GM18526 (cell line): ENCODE measurements at regions not wholly inside any gene's neighbourhood (a gene's known extent, or its start where the extent isn't known, plus 50 kb on each side); places are given as distances from the start of the nearest gene placed in this dataset.

ENCODE experiments used
- POLR2A ChIP-seq: IDR thresholded peaks from 3 replicates; pipeline ENCODE4 v1.6.1; 2011; ENCODE audit not compliant: insufficient read length; ENCODE audit errors: extremely low read depth

DNA sequence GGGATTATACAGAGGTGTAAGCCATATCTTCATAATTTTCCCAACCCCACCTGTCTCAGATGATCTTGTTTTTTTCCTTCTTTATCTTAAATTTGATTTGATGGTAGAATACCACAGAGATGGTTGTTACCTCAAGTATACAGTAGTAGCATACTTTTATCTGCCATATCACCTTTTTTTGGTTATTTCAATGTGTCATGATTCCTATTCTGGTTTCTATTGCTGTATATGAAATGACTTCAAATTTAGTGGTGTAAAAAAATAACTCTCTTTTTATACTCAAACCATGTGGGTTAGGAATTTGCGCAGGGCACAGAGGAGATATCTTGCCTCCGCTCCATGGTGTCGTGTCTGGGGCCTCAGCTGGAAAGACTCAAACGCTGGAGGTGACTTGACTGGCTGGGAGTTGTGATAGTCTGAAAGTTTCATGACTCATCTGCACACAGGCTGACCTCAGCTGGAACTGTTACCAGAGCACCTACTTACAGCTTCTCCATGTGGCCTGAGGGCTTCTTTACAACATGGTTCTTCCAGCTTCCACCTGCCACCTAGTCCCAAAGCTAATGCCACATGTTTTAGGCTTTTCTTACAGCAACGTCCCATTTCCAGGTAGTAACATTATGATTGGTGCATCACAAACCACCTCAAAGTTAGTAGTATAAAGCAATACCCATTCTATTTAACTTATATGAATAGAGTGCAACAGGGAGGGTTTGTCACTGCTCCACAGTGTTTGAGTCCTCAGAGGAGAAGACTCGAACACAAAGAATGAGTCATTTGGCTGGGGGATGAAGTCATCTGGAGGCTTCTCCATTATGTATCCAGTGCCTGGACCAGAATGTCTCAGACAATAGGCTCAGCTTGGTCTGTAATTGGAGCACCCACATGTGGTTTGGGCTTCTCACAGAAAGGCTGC, 82.3 kb upstream of the XPO1 start:
- TF ChIP-seq POLR2A: no peak

DNA sequence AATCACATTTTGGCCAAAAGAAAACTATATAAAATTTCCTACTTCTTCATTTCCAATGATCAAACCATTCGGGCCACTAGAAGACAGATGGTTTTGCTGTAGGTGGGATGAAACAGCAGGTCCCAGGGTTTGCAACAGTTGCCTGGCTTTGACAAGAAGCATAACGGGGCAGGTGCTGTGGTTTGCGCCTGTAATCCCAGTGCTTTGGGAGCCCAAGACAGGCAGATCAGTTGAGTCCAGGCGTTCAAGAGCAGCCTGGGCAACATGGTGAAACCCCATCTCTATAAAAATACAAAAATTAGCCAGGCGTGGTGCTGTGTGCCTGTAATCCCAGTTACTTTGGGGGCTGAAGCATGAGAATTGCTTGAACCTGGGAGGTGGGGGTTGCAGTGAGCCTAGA, 81.4 kb upstream of the XPO1 start:
- no peak for TF ChIP-seq POLR2A

DNA sequence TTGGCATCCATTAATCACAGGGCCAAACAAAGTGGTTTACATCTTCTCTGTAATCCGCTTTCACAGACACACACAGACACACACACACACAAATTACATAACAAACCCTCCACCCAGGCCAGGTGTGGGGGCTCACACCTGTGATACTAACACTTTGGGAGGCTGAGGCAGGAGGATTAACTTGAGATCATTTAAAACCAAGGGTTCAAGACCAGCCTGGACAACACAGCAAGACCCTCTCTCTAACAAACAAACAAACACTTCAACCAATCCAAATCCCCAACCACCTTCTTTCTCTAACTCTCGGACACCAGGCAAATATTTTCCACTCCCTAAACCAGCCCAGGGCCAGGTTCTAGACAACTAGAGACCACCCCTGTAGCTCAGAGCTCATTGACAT, 79.5 kb upstream of the XPO1 start:
- TF ChIP-seq POLR2A: no peak

DNA sequence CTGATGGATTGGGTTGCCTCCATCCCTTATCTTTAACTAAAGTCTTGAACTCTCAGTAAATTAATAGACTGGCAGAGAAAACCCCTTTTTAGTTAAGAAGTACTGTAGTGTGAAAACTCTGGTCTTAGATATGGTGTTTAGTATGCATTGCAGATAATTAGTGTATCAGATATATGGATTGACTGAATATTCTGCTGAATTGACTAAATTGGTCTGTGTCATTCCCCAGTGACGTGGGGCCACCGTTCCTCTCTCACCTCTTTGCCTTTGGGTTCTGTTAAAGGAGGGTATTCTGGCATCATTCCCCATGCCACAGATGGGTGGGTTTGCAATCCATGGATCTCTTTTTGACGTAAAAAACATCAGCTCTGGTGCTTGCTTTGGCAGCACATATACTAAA, 67.1 kb upstream of the XPO1 start:
- no peak for TF ChIP-seq POLR2A

DNA sequence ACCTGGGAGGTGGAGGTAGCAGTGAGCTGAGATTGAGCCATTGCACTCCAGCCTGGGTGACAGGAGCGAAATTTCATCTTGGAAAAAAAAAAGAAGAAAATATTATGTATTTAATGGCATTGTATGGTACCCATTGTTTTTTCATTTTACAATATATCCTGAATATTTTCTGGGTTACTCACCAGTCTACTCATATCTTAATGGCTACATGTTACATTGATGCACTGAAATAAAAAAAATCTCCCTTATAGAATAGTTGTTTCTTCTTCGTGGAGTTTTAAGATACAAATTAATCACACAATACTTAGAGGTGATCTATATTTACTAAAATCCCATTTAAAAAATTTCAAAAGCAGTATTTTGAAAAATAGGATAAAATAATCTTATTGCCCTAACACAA, 66.3 kb upstream of the XPO1 start:
- TF ChIP-seq POLR2A: no peak

DNA sequence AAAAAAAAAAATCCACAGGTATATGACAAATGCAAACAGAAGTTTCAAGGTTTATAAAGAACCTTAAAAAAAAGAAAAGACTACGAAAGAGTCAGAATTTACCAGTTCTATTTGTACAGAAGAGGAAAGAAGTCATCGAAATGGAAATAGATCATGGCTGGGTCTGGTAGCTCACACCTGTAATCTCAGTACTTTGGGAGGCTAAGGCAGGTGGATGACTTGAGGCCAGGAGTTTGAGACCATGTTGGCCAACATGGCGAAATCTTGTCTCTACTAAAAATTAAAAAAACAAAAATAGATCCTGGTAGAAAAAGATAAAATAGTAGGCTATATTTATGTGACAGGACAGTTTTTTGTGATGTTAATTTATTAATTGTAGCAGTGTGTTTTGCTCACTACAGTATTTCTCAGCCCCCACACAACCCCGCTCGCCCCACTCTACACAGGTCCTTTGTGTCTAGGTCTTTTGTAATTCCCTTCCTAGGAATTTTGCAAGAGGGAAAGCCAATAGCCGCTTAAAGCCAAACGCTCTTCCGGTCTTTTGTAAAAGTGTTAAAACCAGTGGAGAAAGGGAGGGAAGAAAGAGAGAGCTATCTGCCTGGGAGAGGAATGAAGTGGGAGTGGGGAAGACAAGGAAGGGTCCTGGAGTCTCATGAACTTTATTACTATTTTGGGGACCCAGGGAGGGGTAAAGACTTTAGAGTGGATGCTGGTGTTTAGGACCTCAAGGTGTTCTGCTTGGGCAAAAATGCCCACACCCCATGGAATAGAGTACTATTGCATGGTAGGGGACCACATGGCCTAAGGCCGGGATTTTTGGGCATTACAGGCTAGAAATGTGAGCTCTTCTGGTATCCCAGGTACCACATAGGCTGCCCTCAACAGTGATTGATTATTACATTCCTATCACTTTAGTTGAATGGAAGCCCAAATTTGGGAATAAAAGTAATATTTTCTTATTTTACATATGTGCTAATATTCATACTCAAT, 59.4 kb upstream of the XPO1 start:
- no peak for TF ChIP-seq POLR2A

DNA sequence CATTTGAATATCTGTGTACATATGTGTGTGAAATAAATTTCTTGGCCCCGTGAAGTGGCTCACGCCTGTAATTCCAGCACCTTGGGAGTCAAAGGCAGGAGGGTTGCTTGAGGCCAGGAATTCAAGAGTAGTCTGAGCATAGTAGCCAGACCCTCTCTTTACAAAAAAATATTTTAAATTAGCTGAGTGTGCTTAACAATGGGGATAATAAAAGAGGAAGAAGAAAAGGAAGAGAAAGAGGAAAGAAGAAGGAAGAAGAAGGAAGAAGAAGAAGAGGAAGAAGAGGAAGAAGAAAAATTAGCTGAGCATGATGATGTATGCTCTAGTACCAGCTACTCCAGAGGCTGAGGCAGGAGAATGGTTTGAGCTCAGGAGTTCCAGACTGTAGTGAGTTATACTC, 52.1 kb upstream of the XPO1 start:
- no peak for TF ChIP-seq POLR2A

DNA sequence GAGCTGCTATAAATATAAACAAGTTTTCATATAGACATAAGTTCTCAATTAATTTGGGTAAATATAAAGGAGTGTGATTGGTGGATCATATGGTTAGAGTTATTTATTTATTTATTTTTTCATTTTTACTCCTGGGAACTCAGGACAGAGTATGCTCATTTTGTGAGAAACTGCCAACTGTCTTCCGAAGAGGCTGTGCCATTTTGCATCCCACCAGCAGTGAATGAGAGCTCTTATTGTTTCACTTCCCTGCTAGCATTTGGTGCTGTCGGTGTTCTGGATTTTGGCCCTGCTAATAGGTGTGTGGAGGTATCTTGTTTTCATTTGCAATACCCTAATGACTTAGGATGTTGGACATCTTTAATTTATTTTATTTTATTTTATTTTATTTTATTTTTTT, 50.4 kb upstream of the XPO1 start:
- TF ChIP-seq POLR2A: no peak
